Adipocyte (in vitro differentiated cells): ENCODE measurements at regions not wholly inside any gene's neighbourhood (a gene's known extent, or its start where the extent isn't known, plus 50 kb on each side); places are given as distances from the start of the nearest gene placed in this dataset.
"Not testable (repeated sequence)": the region's sequence is repeated elsewhere in the genome, so short reads cannot be mapped to it uniquely, and the experiment has no call there.

Experiments used
- DNase-seq: peaks from one replicate; pipeline ENCODE4 v3.0.0-alpha.2; 2015; ENCODE audit warnings: low read depth
- H3K27me3 ChIP-seq: replicated peaks from 2 replicates; pipeline ENCODE4 v1.7.0; 2013; ENCODE audit warnings: mild to moderate bottlenecking, low read length, moderate library complexity; ENCODE audit not compliant: control insufficient read depth, insufficient read depth
- H3K36me3 ChIP-seq: 2 replicates; pipeline ENCODE4 v1.7.0; 2013; ENCODE audit warnings: low read length, mild to moderate bottlenecking, moderate library complexity; ENCODE audit not compliant: control insufficient read depth, insufficient read depth, severe bottlenecking
- H3K4me1 ChIP-seq: 2 replicates; pipeline ENCODE4 v1.7.0; 2013; ENCODE audit warnings: mild to moderate bottlenecking, low read length, moderate library complexity; ENCODE audit not compliant: control insufficient read depth, insufficient read depth
- H3K4me3 ChIP-seq: 2 replicates; pipeline ENCODE4 v1.7.0; 2013; ENCODE audit warnings: mild to moderate bottlenecking, low read length, moderate library complexity
- H3K9ac ChIP-seq: 2 replicates; pipeline ENCODE4 v1.7.0; 2013; ENCODE audit warnings: mild to moderate bottlenecking, low read length, moderate library complexity
- H3K9me3 ChIP-seq: 2 replicates; pipeline ENCODE4 v1.7.0; 2013; ENCODE audit warnings: mild to moderate bottlenecking, low read length, moderate library complexity; ENCODE audit not compliant: control insufficient read depth

DNA sequence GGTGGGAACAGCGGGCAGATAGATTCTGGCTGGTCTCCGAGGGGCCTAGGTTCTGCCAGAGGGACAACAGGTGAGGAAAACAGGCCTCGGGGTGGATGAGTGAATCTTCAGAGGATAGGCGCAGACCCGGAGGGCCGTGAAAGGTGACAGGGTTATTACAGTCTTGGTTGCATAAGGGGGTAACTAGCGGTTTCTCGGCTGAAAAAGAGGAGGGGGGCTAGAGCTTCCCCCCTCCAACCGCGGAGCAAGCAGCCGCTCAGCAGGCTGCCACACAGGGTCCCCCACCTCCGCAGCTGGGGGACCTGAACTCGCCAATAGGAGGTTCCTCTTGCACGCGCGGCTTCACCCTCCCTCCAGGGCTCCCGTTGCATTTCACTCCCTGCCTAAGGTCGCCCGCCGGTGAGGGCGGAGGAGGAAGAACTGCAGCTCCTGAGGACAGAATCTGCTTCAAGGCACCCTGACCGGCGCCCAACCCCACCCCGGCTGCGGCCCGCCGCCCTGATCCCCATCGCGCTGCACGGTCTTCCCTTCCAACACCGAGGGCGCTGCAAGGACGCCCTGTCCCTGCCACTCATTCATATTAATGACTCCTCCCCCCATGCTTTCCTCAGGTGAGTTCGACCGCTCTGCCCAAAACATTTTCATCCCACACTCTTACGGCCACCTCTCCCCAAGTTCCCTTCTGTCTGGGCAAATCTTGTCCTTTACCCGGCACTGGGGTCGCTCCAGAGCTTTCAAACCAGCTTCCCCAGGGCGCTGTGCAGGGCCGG, 174.3 kb downstream of the SPATA31A6 start:
- H3K4me3 ChIP-seq, H3K27me3 ChIP-seq, DNase-seq, H3K36me3 ChIP-seq, H3K9ac ChIP-seq, H3K9me3 ChIP-seq, H3K4me1 ChIP-seq: not testable (repeated sequence)

DNA sequence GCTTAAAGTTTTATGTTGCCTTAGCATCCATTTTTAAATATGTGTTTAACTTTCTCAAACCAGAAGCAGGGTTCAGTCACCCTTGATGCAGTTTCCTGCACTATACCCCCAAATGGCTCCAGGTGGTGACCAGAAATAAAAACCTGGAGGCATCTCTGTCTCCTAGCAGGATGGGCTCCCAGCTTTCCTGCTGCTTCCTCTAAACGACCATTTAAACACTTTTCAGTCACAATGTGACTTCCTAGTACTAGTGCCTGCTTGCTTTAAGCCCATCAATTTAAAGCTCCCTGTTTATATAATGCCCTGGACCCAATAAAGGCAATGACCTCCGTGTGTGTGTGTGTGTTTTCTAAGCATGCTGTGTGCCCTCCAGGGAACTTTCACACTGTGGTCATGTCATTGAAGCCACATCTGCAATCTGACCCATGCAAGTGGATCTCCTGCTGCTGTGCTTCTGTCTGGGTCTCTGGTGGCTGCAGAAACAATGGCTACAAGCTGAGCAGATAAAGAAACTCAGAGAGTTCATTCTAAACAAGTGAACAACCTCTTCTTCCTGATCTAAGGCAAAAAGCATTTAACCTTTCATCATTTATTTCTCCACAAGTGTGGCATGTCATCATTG, 175.3 kb downstream of the SPATA31A6 start:
- H3K27me3 ChIP-seq, H3K4me1 ChIP-seq, DNase-seq, H3K36me3 ChIP-seq, H3K4me3 ChIP-seq, H3K9ac ChIP-seq, H3K9me3 ChIP-seq: not testable (repeated sequence)

DNA sequence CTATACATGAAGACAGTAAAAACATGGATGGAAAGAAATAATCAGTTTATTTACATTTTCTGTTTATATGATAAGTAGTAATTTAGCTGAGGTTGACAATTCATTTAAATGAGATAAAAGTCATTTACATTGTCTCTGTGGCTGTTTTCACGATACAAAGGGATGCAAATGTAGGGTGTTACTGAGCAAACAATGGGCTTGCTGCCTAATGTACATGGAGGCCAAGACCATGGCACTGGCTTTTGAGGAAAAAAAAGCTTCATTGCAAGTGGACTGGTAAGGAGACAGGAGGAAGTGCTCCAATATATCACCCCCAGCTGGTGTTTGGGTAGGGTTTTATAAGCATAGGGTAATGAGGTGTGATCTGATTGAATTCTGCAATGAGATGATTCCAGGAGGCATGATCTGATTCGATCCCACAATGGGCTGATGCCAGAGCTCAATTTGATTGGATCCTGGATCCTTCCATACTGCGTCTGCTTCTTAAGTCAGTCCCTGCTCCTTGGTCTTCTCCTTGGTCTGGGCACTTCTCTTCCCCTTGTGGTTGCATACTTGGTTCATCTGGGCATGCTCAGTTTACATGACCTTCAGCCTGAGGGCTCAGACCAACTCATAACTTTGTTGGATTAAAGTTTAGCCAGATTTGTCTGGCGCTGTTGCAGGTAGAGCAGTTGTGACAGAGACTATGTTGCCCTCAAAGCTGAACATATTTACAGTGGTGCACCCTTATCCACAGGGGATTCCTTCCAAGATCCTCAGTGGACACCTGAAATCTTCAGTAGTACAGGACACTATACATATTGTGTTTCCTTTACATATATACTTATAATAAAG, 181.2 kb downstream of the SPATA31A6 start:
- not testable (repeated sequence) for H3K9ac ChIP-seq, H3K36me3 ChIP-seq, H3K4me3 ChIP-seq, DNase-seq, H3K27me3 ChIP-seq, H3K4me1 ChIP-seq, H3K9me3 ChIP-seq

- DNase-seq, H3K9ac ChIP-seq, H3K9me3 ChIP-seq, H3K27me3 ChIP-seq, H3K4me3 ChIP-seq, H3K4me1 ChIP-seq, H3K36me3 ChIP-seq: not testable (repeated sequence)
These were observed 181.9 kb downstream of the SPATA31A6 start for GRCh38 chr9:42365244-42365945.

DNA sequence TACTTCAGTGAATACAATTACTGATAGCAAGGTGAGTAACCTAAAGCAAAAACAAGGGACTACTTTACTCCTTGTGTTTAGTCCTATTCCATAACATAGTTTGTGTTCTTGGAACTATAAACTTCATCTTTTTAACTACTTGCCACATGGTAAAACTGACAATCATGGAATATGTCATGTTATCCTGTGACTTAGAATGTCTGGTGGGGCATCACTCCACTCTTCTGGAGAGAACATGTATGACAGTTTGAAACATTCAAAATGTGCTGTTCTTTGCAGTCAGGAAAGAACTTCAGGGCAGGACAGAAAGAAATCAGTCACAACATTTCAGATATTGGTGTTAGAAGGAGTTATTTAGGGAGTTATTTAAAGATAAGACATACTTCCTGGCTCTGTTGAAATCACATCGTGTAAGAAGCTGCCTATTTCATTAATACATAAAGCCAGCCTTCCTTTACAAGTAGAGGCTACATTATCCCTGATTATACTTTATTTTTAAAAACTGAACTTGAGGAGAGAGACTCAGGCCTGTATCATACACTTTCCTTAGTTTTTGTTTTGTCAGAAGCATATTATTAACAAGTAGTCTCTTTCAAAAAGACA, 184.9 kb downstream of the SPATA31A6 start:
- not testable (repeated sequence) for DNase-seq, H3K4me1 ChIP-seq, H3K9ac ChIP-seq, H3K9me3 ChIP-seq, H3K27me3 ChIP-seq, H3K36me3 ChIP-seq, H3K4me3 ChIP-seq

- not testable (repeated sequence) for H3K4me1 ChIP-seq, H3K4me3 ChIP-seq, DNase-seq, H3K9me3 ChIP-seq, H3K9ac ChIP-seq, H3K27me3 ChIP-seq, H3K36me3 ChIP-seq
These were observed 186.7 kb downstream of the SPATA31A6 start for GRCh38 chr9:42370172-42370571.

DNA sequence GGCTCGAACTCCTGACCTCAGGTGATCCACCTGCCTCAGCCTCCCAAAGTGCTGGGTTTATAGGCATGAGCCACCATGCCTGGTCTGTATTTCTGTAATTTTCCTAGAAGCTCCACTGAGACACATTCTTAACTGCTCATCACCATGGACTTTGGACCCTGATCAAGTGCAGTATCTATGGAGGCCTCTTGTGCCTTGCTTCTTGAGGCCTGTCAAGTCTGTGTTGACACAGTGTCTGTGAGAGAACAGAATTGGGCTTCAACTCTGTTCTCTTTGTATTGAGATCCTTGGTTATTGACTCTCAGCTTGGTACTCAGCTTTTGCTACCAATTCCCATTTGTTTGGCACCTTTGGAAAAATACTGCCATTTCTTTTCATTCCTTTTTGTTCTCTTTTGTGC, 188.0 kb downstream of the SPATA31A6 start:
- not testable (repeated sequence) for H3K4me1 ChIP-seq, H3K36me3 ChIP-seq, H3K4me3 ChIP-seq, H3K9ac ChIP-seq, H3K27me3 ChIP-seq, DNase-seq, H3K9me3 ChIP-seq

GRCh38 chr9:42377530-42378417, 194.3 kb downstream of the SPATA31A6 start:
- not testable (repeated sequence) for H3K9me3 ChIP-seq, DNase-seq, H3K4me3 ChIP-seq, H3K36me3 ChIP-seq, H3K9ac ChIP-seq, H3K27me3 ChIP-seq, H3K4me1 ChIP-seq

DNA sequence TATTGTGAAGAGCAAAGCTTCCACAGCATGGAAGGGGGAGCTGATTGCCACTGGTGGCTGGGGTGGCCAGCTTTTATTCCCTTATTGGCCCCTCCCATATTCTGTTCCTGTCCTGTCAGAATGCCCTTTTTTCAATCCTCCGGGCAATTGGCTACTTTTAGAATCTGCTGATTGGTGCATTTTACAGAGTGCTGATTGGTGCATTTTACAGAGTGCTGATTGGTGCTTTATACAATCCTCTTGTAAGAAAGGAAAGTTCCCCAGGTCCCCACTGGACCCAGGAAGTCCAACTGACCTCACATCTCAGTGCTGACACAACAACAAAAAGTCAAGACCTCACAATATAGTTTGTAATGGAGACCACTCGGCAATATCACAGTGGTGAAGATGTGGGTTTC, 195.0 kb downstream of the SPATA31A6 start:
- H3K9ac ChIP-seq: no peak overlapping the region
- H3K36me3 ChIP-seq: no peaks in the 10 kb centered on the region
- no peaks in the 10 kb centered on the region for H3K27me3 ChIP-seq
- no peaks in the 10 kb centered on the region for H3K9me3 ChIP-seq
- H3K4me3 ChIP-seq: no peak overlapping the region
- no peak for DNase-seq
- no peaks in the 10 kb centered on the region for H3K4me1 ChIP-seq

DNA sequence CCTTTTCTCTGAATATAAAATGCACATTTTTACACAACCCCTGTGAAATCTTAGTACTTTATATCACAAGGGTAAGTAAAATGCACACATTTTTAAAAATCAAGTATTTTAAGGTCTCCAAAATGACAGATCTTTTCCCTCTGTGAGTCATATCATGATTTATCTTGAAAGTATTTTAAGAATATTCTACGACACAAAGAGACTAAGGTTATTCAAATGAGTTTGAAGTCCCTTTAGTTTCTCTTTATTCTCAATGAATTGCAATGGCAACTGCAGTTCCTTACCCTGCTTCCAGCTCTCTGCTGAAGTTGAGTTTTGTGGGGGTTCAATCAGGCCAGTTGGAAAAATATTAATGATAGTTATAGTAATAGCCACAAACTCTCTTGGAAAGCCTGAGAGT, 196.1 kb downstream of the SPATA31A6 start:
- H3K9ac ChIP-seq, H3K9me3 ChIP-seq, H3K4me1 ChIP-seq, H3K27me3 ChIP-seq, DNase-seq, H3K4me3 ChIP-seq, H3K36me3 ChIP-seq: not testable (repeated sequence)
